Erythroblast (primary cell): ENCODE measurements at regions not wholly inside any gene's neighbourhood (a gene's known extent, or its start where the extent isn't known, plus 50 kb on each side); places are given as distances from the start of the nearest gene placed in this dataset.
"Not testable (repeated sequence)": the region's sequence is repeated elsewhere in the genome, so short reads cannot be mapped to it uniquely, and the experiment has no call there.

Source experiments
- GATA1 ChIP-seq: IDR thresholded peaks from 2 replicates; pipeline ENCODE4 v1.6.1; 2011; ENCODE audit warnings: low read depth, mild to moderate bottlenecking, control low read depth, low read length, moderate library complexity
- POLR2A ChIP-seq: IDR thresholded peaks from 2 replicates; pipeline ENCODE4 v1.6.1; 2011; ENCODE audit warnings: mild to moderate bottlenecking, low read length

DNA sequence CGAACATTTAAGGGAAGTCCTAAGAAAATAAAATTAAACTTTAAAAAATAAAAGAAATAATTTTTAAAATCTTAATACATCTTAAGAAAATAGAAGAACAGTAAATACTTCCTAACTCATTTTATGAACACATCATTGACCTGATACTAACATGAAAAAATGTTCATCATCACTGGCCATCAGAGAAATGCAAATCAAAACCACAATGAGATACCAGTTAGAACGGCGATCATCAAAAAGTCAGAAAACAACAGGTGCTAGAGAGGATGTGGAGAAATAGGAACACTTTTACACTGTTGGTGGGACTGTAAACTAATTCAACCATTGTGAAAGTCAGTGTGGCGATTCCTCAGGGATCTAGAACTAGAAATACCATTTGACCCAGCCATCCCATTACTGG lies 134.6 kb downstream of the EMB start:
- TF ChIP-seq POLR2A, GATA1: not testable (repeated sequence)
